HFF-Myc (cell line): ENCODE measurements at regions not wholly inside any gene's neighbourhood (a gene's known extent, or its start where the extent isn't known, plus 50 kb on each side); places are given as distances from the start of the nearest gene placed in this dataset.

ENCODE experiments used
- DNase-seq: peaks from one replicate; pipeline ENCODE4 v3.0.0-alpha.2; 2011; ENCODE audit warnings: low read depth; ENCODE audit errors: extremely low read depth
- H3K4me3 ChIP-seq: replicated peaks from 2 replicates; pipeline ENCODE4 v1.5.1; 2011; ENCODE audit warnings: low read depth, mild to moderate bottlenecking, control low read depth, low read length
- TF ChIP-seq, protein P1 (sequence below): IDR thresholded peaks from 2 replicates; pipeline ENCODE4 v1.5.1; 2012; ENCODE audit warnings: mild to moderate bottlenecking, low read depth, low read length, control low read depth; ENCODE audit errors: missing control alignments

DNA sequence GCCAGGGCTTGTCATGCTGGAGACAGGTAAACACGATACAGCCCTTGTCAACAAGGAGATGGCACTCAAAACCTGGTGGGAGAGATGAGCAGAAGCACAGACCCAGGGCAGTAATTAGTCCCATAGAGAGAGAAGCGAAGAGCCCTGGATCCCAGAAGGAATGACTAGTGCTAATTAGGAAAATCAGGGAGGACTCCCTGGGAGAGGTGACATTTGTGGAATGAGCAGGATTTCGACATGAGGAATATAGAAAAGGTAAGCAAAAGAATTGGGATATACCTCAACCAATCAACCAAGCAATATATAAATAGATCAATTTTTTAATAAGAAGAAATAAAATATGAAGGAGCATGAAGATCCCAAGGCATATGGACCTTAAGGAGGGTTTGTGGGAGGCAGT lies 98.5 kb upstream of the GJB5 start:
- no peak overlapping the region for H3K4me3 ChIP-seq
- TF ChIP-seq, protein P1, sequence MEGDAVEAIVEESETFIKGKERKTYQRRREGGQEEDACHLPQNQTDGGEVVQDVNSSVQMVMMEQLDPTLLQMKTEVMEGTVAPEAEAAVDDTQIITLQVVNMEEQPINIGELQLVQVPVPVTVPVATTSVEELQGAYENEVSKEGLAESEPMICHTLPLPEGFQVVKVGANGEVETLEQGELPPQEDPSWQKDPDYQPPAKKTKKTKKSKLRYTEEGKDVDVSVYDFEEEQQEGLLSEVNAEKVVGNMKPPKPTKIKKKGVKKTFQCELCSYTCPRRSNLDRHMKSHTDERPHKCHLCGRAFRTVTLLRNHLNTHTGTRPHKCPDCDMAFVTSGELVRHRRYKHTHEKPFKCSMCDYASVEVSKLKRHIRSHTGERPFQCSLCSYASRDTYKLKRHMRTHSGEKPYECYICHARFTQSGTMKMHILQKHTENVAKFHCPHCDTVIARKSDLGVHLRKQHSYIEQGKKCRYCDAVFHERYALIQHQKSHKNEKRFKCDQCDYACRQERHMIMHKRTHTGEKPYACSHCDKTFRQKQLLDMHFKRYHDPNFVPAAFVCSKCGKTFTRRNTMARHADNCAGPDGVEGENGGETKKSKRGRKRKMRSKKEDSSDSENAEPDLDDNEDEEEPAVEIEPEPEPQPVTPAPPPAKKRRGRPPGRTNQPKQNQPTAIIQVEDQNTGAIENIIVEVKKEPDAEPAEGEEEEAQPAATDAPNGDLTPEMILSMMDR: no peak
- DNase-seq: no peak

GRCh38 chr1:34656731-34657130 lies 98.1 kb upstream of the GJB5 start:
- H3K4me3 ChIP-seq: no peak overlapping the region
- TF ChIP-seq, protein P1: no peak
- no peak for DNase-seq

GRCh38 chr1:34657266-34657665 lies 97.6 kb upstream of the GJB5 start:
- no peak overlapping the region for H3K4me3 ChIP-seq
- TF ChIP-seq, protein P1: no peak
- no peak for DNase-seq

- DNase-seq: no peak
- H3K4me3 ChIP-seq: no peak overlapping the region
- TF ChIP-seq, protein P1: no peak
Measured at GRCh38 chr1:34657849-34658248, 97.0 kb upstream of the GJB5 start.

- DNase-seq: no peak
- TF ChIP-seq, protein P1: no peak
- H3K4me3 ChIP-seq: no peak overlapping the region
Measured at GRCh38 chr1:34663031-34663430, 91.8 kb upstream of the GJB5 start.

DNA sequence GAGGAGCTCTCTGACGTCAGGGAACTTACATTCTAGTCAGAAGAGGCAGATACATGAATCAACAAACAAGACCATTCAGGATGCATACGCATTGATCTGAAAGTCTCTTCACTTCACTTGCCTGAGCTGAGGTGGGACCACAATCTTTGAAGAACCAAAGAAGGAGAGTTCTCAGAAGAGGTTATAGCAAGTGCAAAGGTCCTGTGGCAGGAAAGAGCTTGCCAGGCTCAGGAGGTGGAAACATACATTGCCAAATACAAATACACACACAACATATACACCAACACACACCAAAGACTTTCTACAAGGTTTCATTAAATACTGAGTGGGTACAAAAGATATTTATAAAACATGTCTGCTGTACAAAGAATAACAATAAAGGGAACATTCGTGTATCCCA lies 86.8 kb upstream of the GJB5 start:
- no peak overlapping the region for H3K4me3 ChIP-seq
- DNase-seq: no peak
- TF ChIP-seq, protein P1: no peak

- TF ChIP-seq, protein P1: no peak
- no peak for DNase-seq
- H3K4me3 ChIP-seq: no peak overlapping the region
Measured at GRCh38 chr1:34670982-34671381, 83.9 kb upstream of the GJB5 start.
